NCI-H2227 (cell line): ENCODE measurements at regions not wholly inside any gene's neighbourhood (a gene's known extent, or its start where the extent isn't known, plus 50 kb on each side); places are given as distances from the start of the nearest gene placed in this dataset.

Source experiments
- DNase-seq: peaks from one replicate; lab custom pipeline; 2025; ENCODE audit not compliant: unreplicated experiment; lab: John Stamatoyannopoulos, UW

DNA sequence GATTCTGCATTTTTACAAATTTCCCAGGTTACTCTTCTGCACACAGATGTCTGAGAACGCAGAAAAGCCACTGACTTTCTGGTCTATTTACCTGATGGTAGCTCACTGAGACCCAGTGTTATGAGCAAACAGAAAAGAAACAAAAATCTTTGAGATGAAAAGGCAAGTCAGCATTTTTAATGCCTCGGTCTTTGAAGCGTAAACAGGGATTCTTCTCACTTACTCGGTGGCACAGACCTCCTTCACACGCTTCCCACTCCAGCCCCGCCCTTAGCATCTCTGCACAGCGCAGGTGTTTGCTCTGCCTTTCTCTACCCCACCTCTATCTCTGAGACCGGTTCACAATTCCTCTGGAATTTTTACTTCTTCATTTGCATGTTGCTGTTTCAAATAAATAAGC, 195.0 kb upstream of the IRX1 start:
- DNase-seq = no peak

DNA sequence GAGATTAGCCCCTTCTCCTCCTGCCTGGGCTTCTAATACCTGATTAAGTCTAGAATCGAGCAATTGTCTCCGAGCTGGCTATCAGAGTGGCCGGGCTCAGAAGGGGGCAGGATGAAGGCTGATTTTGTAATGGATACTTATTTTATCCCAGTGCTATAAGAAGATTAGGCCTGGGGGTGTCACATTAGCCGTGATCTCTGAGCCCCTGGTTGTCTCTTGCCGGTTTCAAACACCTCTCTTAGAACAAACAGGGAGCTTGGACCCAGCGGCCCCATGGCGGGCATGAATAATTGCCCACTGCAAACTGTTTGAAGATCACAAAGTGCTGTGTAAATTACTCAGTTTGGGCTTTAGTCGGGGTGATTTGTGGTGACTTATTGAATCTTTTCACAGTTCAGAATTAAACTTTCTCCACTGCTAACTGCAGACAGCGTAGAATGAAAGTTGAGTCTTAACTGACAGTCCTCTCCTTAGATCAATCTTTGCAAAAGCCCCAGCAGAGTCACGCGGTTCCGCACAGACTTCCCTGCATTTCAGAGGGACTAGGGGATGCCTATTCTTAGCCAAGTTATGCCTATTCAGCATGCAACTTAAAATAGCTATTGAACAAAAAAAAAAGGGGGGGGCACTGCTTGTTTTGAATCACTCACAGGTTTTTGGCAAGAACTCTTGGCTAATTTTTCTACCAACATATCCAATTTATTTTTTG, 200.6 kb upstream of the IRX1 start:
- no peak for DNase-seq

DNA sequence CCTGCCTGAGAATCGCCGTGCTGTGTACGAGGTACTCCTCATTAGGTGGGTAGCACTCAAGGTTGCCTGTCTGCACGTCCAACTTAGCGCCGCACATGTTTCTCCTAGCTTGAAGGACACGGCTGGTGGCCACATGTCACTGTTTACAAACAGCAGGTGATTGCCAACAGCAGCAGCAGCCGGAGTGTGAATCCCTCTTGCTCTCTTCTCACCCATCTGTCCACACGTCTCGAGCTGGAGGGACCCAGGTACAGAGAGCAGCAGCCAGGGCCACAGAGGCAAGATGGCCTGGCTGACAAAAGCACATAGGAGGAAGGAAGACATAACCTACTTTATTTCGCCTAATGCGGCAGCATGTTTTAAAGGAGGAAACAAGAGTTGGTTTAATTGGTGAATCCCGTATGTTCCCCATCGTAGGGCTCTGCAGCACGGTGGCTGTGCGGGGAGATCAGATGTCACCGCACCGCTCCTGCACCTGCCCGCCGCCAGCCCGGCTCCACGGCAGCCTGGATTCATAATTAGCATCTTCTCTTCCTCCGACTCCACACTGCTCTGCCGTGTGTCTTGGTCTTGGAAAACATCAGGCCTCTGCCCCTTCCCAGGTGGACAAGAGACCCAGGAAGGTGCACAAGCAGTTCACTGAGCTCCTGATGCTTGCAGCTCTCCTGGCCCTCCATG, 201.6 kb upstream of the IRX1 start:
- DNase-seq = no peak

DNA sequence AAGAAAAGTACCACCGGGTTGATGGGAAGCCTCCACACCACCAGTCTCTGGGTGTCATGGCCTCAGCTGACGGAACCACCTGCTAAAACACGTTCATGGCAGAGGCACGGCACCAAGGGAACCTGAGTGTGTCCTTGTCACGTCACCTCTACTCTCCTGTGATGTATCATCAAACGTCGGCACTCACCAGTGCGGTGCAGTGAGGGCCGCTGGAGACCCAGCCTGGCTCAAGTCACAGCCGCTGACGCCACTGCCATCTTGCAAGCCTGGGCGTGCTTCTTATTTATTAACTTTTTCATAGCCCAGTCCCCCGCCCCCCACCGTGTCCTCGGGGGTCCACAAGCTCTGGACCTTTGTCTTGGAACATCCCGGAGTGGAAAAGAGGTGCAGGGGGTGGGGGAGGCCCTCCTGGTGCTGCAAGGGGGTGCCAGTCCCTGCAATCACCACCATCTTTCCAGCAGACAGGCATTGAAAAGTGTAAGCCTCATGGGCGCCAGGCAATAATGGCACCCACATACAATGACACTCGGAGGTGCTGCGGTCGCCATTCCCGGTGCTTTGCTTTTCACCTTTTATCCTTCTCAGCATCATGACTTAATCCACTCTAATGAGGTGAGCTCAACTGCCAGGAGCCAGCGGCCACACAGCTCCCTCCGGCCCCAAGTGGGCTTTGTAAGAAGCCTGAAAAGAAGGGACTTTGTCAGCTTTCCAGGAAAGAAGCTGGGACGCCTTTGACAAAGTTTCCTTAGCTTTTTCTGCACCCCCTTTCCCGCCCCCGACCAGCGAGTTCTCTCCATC, 202.3 kb upstream of the IRX1 start:
- no peak for DNase-seq

DNA sequence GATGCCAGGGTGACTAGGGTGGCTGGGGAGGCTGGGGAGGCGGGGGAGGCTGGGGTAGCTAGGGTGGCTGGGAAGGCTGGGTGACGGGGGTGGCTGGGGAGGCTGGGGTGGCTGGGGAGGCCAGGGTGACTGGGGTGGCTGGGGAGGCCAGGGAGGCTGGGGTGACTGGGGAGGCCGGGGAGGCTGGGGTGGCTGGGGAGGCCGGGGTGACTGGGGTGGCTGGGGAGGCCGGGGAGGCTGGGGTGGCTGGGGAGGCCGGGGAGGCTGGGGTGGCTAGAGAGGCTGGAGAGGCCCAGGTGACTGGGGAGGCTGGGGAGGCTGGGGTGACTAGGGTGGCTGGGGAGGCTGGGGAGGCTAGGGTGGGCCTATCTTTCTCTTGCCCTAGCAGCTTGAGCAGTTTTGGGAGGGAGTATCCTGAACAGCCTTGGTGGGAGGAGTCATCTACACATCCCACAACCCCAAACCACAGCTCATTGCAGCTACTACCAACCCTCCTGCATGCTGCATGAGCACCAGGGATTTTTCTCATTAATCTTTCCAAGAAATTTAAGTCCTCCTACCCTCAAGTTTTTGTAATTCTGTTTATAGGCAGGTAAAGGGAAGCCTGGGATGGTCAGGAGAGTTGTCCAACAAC, 203.2 kb upstream of the IRX1 start:
- DNase-seq = no peak

DNA sequence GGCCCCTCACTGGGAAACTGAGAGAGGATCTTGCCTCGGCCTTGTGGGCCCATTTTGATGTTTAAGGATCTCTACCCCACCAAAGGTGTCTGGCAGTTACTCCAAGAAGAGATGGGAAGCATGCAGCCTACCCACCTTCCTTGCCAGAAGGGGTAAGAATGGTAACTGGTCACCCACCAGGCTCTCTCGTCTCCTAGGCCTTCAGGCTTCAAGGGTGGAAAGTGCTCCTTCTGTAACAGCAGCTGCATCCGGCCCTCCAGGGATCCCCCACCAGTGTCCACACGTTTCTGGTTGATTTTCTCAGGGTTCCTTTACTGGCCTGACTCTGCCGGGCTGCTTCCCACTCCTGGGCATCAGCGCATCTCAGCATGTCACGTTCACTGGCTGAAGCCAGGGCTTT, 204.4 kb upstream of the IRX1 start:
- DNase-seq = no peak

DNA sequence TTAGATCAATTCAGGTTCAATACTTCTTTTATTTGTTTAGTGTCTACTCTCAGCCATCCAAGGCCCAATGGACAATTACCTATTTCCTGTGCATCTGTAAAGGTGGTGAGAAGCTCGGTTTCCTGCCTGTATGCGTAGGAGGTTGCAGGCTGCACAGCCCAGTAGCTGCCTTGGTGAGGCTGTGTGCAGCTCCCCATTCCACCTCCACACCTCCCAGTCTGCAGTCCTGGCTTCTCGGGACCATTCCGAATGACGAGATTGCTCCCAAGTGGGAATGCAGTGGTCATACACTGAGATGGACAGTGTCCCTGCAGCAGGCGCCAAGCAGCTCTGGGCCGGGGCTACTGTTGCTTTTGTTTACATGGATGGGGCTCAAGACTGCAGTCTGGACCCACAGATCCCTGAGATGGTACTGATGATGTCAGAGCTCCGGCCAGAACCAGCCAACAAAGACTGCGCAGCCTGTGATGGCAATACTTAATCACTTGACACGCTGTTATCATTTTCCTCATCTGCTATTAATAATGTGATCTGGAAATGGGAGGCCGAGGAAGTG, 206.1 kb upstream of the IRX1 start:
- no peak for DNase-seq

DNA sequence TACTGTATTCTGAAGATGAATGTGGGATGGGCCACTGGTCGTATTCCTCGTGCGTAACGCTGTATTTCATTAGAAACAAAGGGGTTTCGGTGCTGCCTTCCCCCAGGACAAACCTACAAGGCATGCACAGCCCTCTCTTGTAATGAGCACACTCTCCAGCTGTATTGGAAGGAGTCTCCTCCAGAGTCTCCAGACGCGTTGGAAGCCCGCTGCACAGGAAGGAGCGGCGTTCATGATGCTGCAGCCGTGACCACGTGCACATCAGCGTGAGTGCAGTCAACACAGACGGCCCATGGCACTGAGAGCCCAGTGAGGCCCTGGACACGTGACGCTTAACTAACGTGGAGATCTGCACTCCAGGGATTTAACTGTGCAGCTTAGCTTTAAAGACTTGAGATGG, 209.0 kb upstream of the IRX1 start:
- no peak for DNase-seq

DNA sequence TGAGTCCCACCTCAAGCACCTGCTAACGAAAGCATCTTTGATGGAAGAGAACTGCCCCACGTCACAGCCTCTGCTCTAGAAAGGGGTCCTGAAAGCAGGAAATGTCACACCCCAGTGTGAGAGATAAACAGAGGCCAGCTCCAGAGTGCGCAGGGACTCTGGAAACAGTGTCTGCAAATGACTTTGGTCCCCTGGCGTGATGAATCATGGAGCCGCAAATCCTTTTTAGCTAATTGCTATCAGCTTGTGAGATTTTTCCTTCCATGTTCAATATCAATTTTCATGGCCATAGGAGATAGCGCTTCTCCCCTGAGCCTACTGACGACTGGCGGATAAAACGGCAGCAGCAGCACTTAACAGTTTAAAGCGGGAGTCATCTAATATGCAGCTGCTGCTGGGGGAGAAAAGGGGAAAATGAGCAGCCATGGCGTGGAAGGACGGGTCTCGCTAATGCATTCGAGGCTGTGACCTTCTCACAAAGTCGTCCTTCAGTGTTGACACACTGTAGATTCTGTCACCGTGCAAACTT, 209.6 kb upstream of the IRX1 start:
- no peak for DNase-seq

DNA sequence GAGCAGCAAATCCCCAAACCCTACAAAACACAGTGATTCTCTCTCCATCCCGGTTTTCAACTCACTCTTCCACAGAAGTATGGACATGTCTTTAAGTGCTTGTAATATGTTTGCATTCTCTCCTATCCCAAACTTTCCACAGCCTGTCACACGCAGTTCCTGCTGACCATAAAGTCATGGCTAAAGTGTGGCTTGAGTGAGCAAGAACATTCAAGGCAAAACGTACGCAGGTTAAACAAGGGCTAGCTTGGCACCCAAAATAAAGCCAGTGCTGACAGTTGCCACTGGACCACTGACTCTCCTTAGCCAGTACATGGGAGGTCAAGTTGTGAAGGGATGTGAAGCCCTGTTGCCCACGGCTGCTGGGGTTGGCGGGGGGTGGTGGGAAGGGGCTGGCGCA, 211.1 kb upstream of the IRX1 start:
- no peak for DNase-seq

DNA sequence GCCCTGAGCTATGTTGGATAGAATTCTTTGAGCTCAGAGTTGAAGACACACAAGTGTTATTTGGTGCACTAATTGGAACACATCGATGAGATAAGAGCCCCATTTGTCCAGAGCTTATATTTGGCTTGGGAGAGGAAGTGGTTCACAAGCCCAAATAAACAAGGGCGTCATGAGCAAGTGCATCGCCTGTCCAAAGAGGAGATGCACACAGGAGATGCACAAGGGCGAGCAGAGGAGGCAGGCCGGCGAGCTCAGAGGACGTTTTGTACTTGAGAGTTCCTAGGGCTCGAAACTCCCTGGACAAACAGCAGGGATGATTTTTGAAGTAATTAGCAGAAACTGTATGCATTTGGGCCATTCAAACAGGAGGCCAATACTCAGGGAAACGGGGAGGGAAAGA, 212.8 kb upstream of the IRX1 start:
- no peak for DNase-seq

DNA sequence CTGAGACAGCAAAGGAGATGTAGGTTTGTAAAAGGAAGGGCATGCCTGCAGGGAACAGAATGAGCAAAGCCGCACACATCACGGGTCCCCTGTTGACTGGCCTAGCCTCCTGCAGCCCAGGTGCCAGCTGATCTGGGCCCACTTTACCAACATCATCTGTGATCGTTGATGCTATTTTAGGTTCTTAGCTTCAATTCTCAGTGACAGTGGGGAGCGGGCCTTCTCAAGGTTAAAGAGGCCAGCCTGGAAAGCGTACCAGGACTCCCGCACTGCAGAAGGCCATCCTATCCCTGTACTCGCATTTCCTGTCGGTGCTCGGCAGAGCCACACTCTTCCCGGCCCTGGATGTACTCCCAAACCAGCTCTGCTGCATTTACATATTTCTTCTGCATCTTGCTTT, 213.5 kb upstream of the IRX1 start:
- DNase-seq = no peak

DNA sequence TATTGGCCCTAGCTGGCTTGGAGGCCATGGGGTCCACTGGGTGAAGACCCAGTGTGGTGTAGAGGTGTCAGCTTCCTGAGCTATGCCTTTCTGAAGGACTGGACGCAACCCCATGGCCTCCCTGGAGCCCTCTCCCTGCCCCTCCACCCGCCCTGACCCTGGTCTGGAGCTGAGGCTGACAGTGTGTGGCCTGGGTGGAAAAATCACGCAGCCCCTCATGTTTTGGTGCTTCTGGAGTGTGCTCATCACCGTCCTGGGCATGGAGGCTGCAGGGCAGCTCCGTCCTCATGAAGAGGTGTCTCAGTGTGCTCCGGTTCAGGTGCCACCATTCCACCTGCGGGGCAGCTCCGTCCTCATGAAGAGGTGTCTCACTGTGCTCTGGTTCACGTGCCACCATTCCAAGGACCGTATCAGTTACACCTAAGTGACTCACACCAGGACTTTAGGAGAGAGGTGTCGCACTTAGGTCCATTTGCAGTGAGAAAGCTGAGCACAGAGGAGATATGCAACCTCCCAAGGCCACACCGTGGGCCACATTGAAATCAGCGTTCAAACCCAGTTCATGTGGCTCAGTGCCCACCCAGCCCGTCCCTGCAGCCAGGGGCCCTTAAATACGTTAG, 214.3 kb upstream of the IRX1 start:
- no peak for DNase-seq

DNA sequence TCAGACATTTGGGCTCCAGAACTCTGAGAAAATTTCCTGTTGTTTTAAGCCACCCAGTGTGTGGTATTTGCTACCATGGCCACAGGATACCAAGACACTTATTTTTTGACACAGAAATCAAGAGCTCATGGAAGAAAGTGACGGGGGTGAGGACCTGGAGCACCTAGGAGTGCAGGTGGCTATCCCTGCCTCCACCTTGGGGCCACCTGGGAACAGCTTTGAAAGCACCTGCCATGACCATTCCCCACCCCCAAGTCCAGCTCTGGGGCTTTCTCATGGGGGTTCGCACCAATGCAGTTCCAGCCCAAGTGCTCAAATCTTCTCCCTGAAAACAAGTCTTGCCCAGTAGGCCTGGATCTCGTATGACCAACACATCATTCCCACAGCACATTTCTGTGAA, 214.9 kb upstream of the IRX1 start:
- no peak for DNase-seq

DNA sequence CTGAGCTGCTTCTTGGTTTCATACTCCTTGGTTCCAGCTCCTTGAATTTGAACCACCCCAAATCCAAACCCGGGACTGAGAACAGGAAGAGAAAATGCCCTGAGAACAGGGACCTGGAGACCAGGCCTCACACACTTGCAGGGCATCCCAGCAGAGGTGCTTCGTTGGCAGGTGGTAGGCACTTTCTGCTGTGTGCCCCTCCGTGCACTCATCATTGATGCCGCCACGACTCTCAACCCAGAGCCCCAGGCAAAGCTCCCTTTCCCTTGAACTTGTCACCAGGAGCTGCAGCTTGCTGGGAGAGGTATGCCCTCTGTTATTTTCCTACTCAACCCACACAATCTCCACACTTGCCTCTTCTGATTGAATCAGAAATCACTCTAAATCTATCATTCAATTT, 217.8 kb upstream of the IRX1 start:
- DNase-seq = no peak

DNA sequence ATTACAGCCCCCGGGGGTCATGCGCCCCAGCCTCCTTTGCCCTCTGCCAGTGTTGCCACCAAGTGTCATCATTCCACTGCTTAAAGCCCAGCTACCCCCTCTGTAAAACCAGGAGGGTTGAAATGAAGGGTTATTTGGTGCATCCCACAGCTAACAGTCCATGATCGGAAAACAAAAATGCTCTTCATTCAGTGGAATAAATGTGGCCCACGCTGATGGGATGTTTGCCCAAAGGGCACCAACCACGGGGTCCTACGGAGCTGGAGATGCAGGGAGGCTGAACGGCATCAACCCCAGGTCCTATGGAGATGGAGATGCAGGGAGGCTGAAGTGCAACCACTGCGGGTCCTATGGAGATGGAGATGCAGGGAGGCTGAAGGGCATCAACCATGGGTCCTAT, 218.5 kb upstream of the IRX1 start:
- DNase-seq = no peak

DNA sequence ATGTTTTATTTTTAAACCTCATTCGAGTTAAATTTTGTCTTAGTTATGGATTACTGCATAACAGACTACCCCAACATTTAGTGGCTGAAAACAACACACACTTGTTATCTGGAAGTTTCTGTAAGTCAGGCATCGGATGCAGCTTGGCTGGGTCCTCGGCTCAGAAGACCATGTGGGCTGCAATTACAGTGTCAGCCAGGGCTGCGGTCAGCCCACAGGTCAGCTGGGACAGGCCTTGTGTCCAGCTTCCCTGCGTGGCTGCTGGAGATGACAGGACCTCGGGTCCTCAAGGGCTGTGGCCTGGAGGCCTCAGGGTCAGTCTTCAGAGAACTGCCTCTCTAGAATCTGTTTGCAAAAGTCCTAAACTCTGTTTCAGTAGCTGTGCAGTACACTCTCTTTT, 219.0 kb upstream of the IRX1 start:
- no peak for DNase-seq

DNA sequence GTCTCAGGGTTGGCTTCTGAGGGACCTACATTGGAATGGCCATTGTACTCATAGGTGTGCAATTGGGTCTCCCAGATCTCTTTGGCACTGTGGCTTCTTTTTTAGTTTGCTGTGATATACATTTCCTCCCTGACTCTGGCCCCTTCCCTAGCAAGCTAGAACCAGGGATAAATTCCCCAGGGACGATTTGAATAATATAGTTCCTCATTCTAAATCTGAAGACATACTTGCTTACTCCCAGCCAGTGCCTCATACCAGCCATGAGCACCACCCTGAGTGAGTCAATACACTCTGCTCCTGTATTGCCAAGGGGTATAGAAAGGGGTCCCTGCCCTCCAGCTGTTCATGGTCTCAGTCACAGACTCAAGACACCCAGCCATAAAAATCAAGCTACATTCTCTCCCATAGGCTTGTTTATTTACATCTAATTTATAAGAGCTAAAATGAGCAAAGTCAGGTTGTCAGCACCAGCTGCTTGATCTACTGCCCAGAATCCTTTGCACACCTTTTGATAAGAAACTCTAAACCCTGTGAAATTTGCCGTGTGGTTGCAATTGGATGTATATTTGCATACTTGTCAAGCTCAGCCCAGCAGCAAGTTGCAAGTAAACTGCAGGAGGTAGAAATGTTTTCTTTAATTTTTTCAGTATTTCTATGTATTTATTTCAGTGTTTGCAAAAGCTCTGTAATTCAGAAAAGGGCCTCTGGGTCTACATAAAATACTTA, 219.9 kb upstream of the IRX1 start:
- DNase-seq = no peak

DNA sequence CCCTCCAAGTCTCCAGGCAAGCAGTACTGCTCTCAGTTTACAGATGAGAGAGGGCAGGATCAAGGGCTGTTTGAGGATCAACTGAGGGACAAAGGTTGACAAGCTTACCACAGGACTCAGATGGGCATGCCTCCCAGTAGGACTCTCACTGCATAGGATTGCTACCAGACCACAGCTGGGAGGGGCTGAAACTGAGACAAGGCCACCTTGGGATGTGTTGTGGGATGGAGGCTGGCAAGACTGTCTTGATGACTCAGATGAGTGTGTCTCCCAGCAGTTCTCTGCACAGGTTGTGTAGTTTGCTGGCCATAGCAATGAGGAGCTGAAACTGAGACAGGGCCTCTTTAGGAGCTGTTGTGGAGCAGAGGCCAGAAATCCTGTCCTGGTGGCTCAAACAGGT, 222.2 kb upstream of the IRX1 start:
- DNase-seq = no peak

DNA sequence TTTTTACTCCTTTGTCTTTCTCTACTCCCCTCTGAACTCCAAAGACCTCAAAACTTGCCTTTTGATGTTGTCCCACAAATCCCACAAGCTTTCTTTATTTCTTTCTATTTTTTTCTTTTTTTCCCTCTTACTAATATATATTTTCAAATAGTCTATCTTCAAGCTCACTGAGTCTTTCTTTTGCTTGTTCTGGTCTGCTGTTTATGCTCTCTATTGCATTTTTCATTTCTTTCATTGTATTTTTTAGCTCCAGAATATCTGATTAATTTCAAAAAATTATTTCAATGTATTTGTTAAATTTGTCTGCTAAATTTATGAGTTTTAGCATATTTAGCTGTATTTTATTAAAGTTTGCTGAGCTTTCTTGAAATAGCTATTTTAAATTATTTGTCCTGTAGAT, 223.3 kb upstream of the IRX1 start:
- DNase-seq = no peak
